WTC11 (cell line): ENCODE measurements at regions not wholly inside any gene's neighbourhood (a gene's known extent, or its start where the extent isn't known, plus 50 kb on each side); places are given as distances from the start of the nearest gene placed in this dataset.

Experiments used
- ATAC-seq: fragments of 200-7000 bp; cut with Tn5 transposase; 2 replicates; pipeline ENCODE4 v1.10.0; 2021; ENCODE audit warnings: mild to moderate bottlenecking, moderate library complexity
- CTCF ChIA-PET: fragments of 300-600 bp; sonication (Branson Sonifier 250); formaldehyde crosslinking; loops from one replicate; lab custom pipeline; 2021; ENCODE audit warnings: antibody characterized with exemption; lab: Charles Lee
- POLR2A ChIA-PET: fragments of 350-600 bp; sonication (Branson Sonifier 250); formaldehyde crosslinking; loops from one replicate; lab custom pipeline; 2021; ENCODE audit warnings: antibody characterized with exemption; lab: Charles Lee
- DNase-seq: peaks from one replicate; pipeline ENCODE4 v3.0.0; 2021; ENCODE audit warnings: low spot score
- H3K27ac Mint-ChIP-seq: 2 replicates; pipeline ENCODE4 v1.8.0; 2021; ENCODE audit warnings: mixed read lengths
- H3K27me3 Mint-ChIP-seq: 2 replicates; pipeline ENCODE4 v1.8.0; 2021; ENCODE audit warnings: low read depth, mild to moderate bottlenecking, moderate library complexity, mixed read lengths
- H3K36me3 Mint-ChIP-seq: 2 replicates; pipeline ENCODE4 v1.8.0; 2021; ENCODE audit warnings: mixed read lengths
- H3K4me1 Mint-ChIP-seq: 2 replicates; pipeline ENCODE4 v1.8.0; 2022; ENCODE audit warnings: mixed read lengths
- H3K4me3 Mint-ChIP-seq: 2 replicates; pipeline ENCODE4 v1.8.0; 2021; ENCODE audit warnings: mild to moderate bottlenecking, moderate library complexity, mixed read lengths
- H3K9me3 Mint-ChIP-seq: 2 replicates; pipeline ENCODE4 v1.8.0; 2021; ENCODE audit warnings: mixed read lengths
- ATF1 ChIP-seq: sonication (generic); formaldehyde crosslinking; IDR thresholded peaks from 2 replicates; pipeline ENCODE4 v1.8.1; 2023; ENCODE audit warnings: mild to moderate bottlenecking, moderate library complexity, missing genetic modification reagents
- ATF6 ChIP-seq: sonication (generic); formaldehyde crosslinking; IDR thresholded peaks from 2 replicates; pipeline ENCODE4 v1.8.1; 2023; ENCODE audit warnings: mild to moderate bottlenecking, missing genetic modification reagents
- CREM ChIP-seq: sonication (generic); formaldehyde crosslinking; IDR thresholded peaks from 2 replicates; pipeline ENCODE4 v1.8.1; 2022; ENCODE audit warnings: mild to moderate bottlenecking, missing genetic modification reagents, moderate library complexity
- EMX1 ChIP-seq: fragments of 250-450 bp; sonication (Bioruptor Pico); IDR thresholded peaks from 2 replicates; pipeline ENCODE4 v1.8.0; 2021; ENCODE audit warnings: mild to moderate bottlenecking
- ESRRA ChIP-seq: sonication (generic); formaldehyde crosslinking; IDR thresholded peaks from 2 replicates; pipeline ENCODE4 v1.8.1; 2022; ENCODE audit warnings: mild to moderate bottlenecking, missing genetic modification reagents, borderline replicate concordance
- ETV6 ChIP-seq: sonication (generic); formaldehyde crosslinking; IDR thresholded peaks from 2 replicates; pipeline ENCODE4 v1.8.1; 2022; ENCODE audit warnings: mild to moderate bottlenecking, missing genetic modification reagents
- FOXP4 ChIP-seq: sonication (generic); formaldehyde crosslinking; IDR thresholded peaks from 2 replicates; pipeline ENCODE4 v1.8.0; 2022; ENCODE audit warnings: mild to moderate bottlenecking, missing genetic modification reagents
- GABPB1 ChIP-seq: sonication (generic); formaldehyde crosslinking; IDR thresholded peaks from 2 replicates; pipeline ENCODE4 v1.8.1; 2023; ENCODE audit warnings: mild to moderate bottlenecking, missing genetic modification reagents
- KAT7 ChIP-seq: sonication (generic); formaldehyde crosslinking; IDR thresholded peaks from 2 replicates; pipeline ENCODE4 v1.8.1; 2023; ENCODE audit warnings: missing genetic modification reagents, mild to moderate bottlenecking, borderline replicate concordance
- MAX ChIP-seq: sonication (generic); formaldehyde crosslinking; IDR thresholded peaks from 2 replicates; pipeline ENCODE4 v1.8.0; 2022; ENCODE audit warnings: mild to moderate bottlenecking, missing genetic modification reagents
- MYBL2 ChIP-seq: sonication (generic); formaldehyde crosslinking; IDR thresholded peaks from 2 replicates; pipeline ENCODE4 v1.8.1; 2023; ENCODE audit warnings: mild to moderate bottlenecking, moderate library complexity, missing genetic modification reagents
- NR1H2 ChIP-seq: sonication (generic); formaldehyde crosslinking; IDR thresholded peaks from 2 replicates; pipeline ENCODE4 v1.9.0; 2021; ENCODE audit warnings: mild to moderate bottlenecking, moderate library complexity, missing genetic modification reagents
- RELA ChIP-seq: sonication (generic); formaldehyde crosslinking; IDR thresholded peaks from 2 replicates; pipeline ENCODE4 v1.8.1; 2022; ENCODE audit warnings: missing genetic modification reagents, mild to moderate bottlenecking, borderline replicate concordance
- SMAD4 ChIP-seq: sonication (generic); formaldehyde crosslinking; IDR thresholded peaks from 2 replicates; pipeline ENCODE4 v1.8.0; 2022; ENCODE audit warnings: mild to moderate bottlenecking, missing genetic modification reagents
- TEAD1 ChIP-seq: sonication (generic); formaldehyde crosslinking; IDR thresholded peaks from 2 replicates; pipeline ENCODE4 v1.8.0; 2022; ENCODE audit warnings: mild to moderate bottlenecking, missing genetic modification reagents
- USF2 ChIP-seq: sonication (generic); formaldehyde crosslinking; IDR thresholded peaks from 2 replicates; pipeline ENCODE4 v1.8.1; 2023; ENCODE audit warnings: mild to moderate bottlenecking, missing genetic modification reagents, moderate library complexity
- ZNF219 ChIP-seq: sonication (generic); formaldehyde crosslinking; IDR thresholded peaks from 2 replicates; pipeline ENCODE4 v1.8.0; 2023; ENCODE audit warnings: missing genetic modification reagents, mild to moderate bottlenecking, borderline replicate concordance
- TF ChIP-seq, protein P1 (sequence below): sonication (generic); formaldehyde crosslinking; IDR thresholded peaks from 2 replicates; pipeline ENCODE4 v1.8.1; 2023; ENCODE audit warnings: mild to moderate bottlenecking, missing genetic modification reagents
- TF ChIP-seq, protein P2 (sequence below): sonication (generic); formaldehyde crosslinking; IDR thresholded peaks from 2 replicates; pipeline ENCODE4 v1.8.1; 2022; ENCODE audit warnings: mild to moderate bottlenecking, moderate library complexity, missing genetic modification reagents
- TF ChIP-seq, protein P3 (sequence below): sonication (generic); formaldehyde crosslinking; conservative IDR thresholded peaks from 2 replicates; pipeline ENCODE4 v1.8.1; 2023; ENCODE audit warnings: mild to moderate bottlenecking, low read depth, missing genetic modification reagents, moderate library complexity

DNA sequence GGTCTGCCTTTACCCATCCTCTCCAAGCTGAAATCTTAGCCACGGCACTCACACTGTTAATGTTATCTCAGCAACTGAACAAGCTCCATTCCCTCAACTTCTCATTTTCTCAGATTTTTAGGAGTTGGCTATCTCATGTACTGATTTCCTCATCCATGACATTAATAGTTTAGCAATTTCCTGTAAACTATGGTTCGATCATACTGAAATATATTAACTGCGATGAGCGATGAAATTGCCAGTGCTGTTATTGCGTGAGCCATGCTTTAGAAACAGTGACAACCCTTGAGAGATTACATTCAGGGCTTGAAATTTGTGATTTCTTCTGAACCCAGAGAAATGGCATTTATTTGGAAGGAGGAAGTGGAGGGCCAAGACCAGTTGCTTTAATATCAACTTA lies 223.7 kb downstream of the GPAT3 start (continued):
- TF ChIP-seq USF2 (CRISPR knock-in tag): no peak
- TF ChIP-seq CREM: no peak
- TF ChIP-seq SMAD4: no peak
- TF ChIP-seq TEAD1 (CRISPR knock-in tag): no peak
- TF ChIP-seq, protein P1, sequence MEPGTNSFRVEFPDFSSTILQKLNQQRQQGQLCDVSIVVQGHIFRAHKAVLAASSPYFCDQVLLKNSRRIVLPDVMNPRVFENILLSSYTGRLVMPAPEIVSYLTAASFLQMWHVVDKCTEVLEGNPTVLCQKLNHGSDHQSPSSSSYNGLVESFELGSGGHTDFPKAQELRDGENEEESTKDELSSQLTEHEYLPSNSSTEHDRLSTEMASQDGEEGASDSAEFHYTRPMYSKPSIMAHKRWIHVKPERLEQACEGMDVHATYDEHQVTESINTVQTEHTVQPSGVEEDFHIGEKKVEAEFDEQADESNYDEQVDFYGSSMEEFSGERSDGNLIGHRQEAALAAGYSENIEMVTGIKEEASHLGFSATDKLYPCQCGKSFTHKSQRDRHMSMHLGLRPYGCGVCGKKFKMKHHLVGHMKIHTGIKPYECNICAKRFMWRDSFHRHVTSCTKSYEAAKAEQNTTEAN (CRISPR knock-in tag): no peak
- TF ChIP-seq ESRRA (CRISPR knock-in tag): no peak
- TF ChIP-seq FOXP4 (CRISPR knock-in tag): no peak
- no peak for TF ChIP-seq EMX1

DNA sequence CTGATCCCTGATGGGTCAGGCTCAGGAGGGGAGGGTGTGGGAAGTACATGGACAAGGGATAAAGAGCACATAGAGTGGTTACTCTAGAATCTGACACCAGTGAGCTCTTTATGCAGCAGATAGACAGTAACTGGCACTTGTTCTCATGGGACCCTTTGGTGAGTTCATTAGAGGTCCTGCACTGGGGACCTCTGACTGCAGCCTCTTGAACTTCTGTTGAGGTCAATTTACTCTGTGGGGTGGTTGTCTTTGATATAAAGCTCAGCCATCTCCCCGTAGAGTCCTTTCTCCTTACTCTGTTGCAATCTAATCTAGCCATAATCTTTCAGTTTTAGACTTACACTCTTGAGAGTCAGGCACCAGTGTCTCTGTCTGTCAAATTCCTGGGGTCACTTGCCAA lies 222.4 kb downstream of the GPAT3 start:
- no peak for TF ChIP-seq KAT7 (CRISPR knock-in tag)
- no peak for TF ChIP-seq ETV6
- TF ChIP-seq ATF1 (CRISPR knock-in tag): no peak
- no peak overlapping the region for H3K27ac Mint-ChIP-seq
- no peak for ATAC-seq
- ChIA-PET POLR2A (no interaction called here), CTCF (interaction anchor here (1.4 kb wide), 1 partner anchor 13 kb away, joined by 4 read pairs; no protein-coding TSS in a partner anchor)
- DNase-seq: no peak
- no peaks in the 10 kb centered on the region for H3K36me3 Mint-ChIP-seq
- no peaks in the 10 kb centered on the region; the same call in 1 of the 2 replicates for H3K9me3 Mint-ChIP-seq
- H3K4me1 Mint-ChIP-seq: peaks cover 8% of the 10 kb centered on the region
- no peaks in the 10 kb centered on the region; the same call in 1 of the 2 replicates for H3K27me3 Mint-ChIP-seq
- H3K4me3 Mint-ChIP-seq: no peak overlapping the region

DNA sequence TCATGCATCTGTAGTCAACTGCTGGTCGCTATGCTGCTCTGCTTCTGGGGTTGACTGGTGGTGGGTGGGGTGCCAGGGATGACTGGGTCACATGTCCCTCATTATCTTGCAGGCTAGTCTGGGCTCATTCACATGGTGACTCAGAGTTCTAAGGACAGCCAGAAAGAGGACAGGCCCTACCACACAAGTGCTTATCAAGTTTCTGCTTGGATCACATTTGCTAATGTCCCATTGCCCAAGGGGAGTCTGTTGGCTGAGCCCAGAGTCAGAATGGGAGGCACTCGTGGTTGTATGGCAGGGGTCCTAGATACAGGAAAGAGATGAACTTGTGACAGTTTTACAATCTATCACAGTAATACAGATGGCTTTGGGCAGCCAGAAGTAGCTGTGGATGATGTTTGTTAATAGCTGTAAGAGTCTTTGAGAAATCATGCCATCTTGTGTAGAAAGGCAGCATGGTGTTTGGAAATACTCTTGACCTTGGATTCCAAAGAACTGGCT lies 221.3 kb downstream of the GPAT3 start:
- no peak overlapping the region for H3K4me3 Mint-ChIP-seq
- H3K36me3 Mint-ChIP-seq: no peaks in the 10 kb centered on the region
- POLR2A ChIA-PET: no interaction called here
- H3K27ac Mint-ChIP-seq: no peak overlapping the region
- TF ChIP-seq RELA (CRISPR knock-in tag) (no peak), ESRRA (CRISPR knock-in tag) (no peak), MAX (CRISPR knock-in tag) (no peak), ZNF219 (no peak), NR1H2 (CRISPR knock-in tag) (no peak), MYBL2 (CRISPR knock-in tag) (no peak), GABPB1 (CRISPR knock-in tag) (no peak), ATF6 (no peak), KAT7 (CRISPR knock-in tag) (no peak)
- TF ChIP-seq, protein P2, sequence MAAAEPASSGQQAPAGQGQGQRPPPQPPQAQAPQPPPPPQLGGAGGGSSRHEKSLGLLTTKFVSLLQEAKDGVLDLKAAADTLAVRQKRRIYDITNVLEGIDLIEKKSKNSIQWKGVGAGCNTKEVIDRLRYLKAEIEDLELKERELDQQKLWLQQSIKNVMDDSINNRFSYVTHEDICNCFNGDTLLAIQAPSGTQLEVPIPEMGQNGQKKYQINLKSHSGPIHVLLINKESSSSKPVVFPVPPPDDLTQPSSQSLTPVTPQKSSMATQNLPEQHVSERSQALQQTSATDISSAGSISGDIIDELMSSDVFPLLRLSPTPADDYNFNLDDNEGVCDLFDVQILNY (CRISPR knock-in tag): no peak
- TF ChIP-seq, protein P3, sequence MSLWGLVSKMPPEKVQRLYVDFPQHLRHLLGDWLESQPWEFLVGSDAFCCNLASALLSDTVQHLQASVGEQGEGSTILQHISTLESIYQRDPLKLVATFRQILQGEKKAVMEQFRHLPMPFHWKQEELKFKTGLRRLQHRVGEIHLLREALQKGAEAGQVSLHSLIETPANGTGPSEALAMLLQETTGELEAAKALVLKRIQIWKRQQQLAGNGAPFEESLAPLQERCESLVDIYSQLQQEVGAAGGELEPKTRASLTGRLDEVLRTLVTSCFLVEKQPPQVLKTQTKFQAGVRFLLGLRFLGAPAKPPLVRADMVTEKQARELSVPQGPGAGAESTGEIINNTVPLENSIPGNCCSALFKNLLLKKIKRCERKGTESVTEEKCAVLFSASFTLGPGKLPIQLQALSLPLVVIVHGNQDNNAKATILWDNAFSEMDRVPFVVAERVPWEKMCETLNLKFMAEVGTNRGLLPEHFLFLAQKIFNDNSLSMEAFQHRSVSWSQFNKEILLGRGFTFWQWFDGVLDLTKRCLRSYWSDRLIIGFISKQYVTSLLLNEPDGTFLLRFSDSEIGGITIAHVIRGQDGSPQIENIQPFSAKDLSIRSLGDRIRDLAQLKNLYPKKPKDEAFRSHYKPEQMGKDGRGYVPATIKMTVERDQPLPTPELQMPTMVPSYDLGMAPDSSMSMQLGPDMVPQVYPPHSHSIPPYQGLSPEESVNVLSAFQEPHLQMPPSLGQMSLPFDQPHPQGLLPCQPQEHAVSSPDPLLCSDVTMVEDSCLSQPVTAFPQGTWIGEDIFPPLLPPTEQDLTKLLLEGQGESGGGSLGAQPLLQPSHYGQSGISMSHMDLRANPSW (CRISPR knock-in tag): no peak
- peaks cover 8% of the 10 kb centered on the region for H3K4me1 Mint-ChIP-seq
- ATAC-seq: no peak
- H3K27me3 Mint-ChIP-seq: no peaks in the 10 kb centered on the region; the same call in 1 of the 2 replicates
- CTCF ChIA-PET: interaction anchor here (1.3 kb wide), 1 partner anchor 112 kb away, joined by 3 read pairs; no protein-coding TSS in a partner anchor
- no peaks in the 10 kb centered on the region for H3K9me3 Mint-ChIP-seq
- DNase-seq: no peak
